Liver (tissue), 8 donors: ENCODE measurements at regions not wholly inside any gene's neighbourhood (a gene's known extent, or its start where the extent isn't known, plus 50 kb on each side); places are given as distances from the start of the nearest gene placed in this dataset.

ENCODE experiments used
- DNase-seq: peaks from one replicate; pipeline ENCODE4 v3.0.0-alpha.2; 2017; ENCODE audit warnings: low spot score
- H3K27ac ChIP-seq, 2 donors: one replicate each; pipeline ENCODE4 v1.7.0; 2013; ENCODE audit warnings: inconsistent platforms in 2 of 2, low read length in 2 of 2, control low read depth in 1 of 2, low read depth in 1 of 2, mild to moderate bottlenecking in 1 of 2
- H3K27me3 ChIP-seq, 4 donors: one replicate each; pipeline versions ENCODE4 v1.6.1 to v1.7.0; 2013; ENCODE audit warnings: low read length in 3 of 4, inconsistent platforms in 1 of 4, mild to moderate bottlenecking in 1 of 4, moderate library complexity in 1 of 4; ENCODE audit not compliant: control insufficient read depth in 4 of 4, insufficient read depth in 4 of 4
- H3K36me3 ChIP-seq, 4 donors: one replicate each; pipeline versions ENCODE4 v1.6.1 to v1.7.0; 2013; ENCODE audit warnings: low read length in 3 of 4, mild to moderate bottlenecking in 3 of 4, low read depth in 1 of 4, moderate library complexity in 1 of 4; ENCODE audit not compliant: control insufficient read depth in 4 of 4, insufficient read depth in 3 of 4
- H3K4me1 ChIP-seq, 4 donors: one replicate each; pipeline versions ENCODE4 v1.6.1 to v1.7.0; 2013; ENCODE audit warnings: low read length in 3 of 4, mild to moderate bottlenecking in 3 of 4, moderate library complexity in 1 of 4; ENCODE audit not compliant: control insufficient read depth in 4 of 4, insufficient read depth in 4 of 4
- H3K4me3 ChIP-seq, 3 donors: one replicate each; pipeline versions ENCODE4 v1.6.1 to v1.7.0; 2013; ENCODE audit warnings: low read length in 3 of 3, control low read depth in 1 of 3, low read depth in 1 of 3, mild to moderate bottlenecking in 1 of 3
- H3K9ac ChIP-seq, 2 donors: one replicate each; pipeline ENCODE4 v1.7.0; 2013; ENCODE audit warnings: low read length in 2 of 2, mild to moderate bottlenecking in 2 of 2, moderate library complexity in 2 of 2, control low read depth in 1 of 2, low read depth in 1 of 2
- H3K9me3 ChIP-seq, 4 donors: one replicate each; pipeline versions ENCODE4 v1.6.1 to v1.7.0; 2013; ENCODE audit warnings: low read length in 3 of 4; ENCODE audit not compliant: control insufficient read depth in 4 of 4
- EGR1 ChIP-seq, 2 donors: IDR thresholded peaks; 2 replicates each; pipeline ENCODE4 v1.6.1; 2016 to 2018; ENCODE audit warnings: antibody characterized with exemption in 2 of 2, low read depth in 2 of 2
- FOXA1 ChIP-seq: IDR thresholded peaks from 2 replicates; pipeline ENCODE4 v1.6.1; 2016; ENCODE audit warnings: antibody characterized with exemption
- FOXA2 ChIP-seq: IDR thresholded peaks from 2 replicates; pipeline ENCODE4 v1.6.1; 2016; ENCODE audit warnings: antibody characterized with exemption
- GABPA ChIP-seq, 2 donors: IDR thresholded peaks in 1 of 2; conservative IDR thresholded peaks in 1 of 2; 2 replicates each; pipeline ENCODE4 v1.6.1; 2016; ENCODE audit warnings: antibody characterized with exemption in 2 of 2, mild to moderate bottlenecking in 1 of 2, moderate library complexity in 1 of 2
- HNF4A ChIP-seq, 2 donors: conservative IDR thresholded peaks; 2 replicates each; pipeline ENCODE4 v1.6.1; 2016; ENCODE audit warnings: antibody characterized with exemption in 2 of 2, mild to moderate bottlenecking in 2 of 2
- HNF4G ChIP-seq: IDR thresholded peaks from 2 replicates; pipeline ENCODE4 v1.6.1; 2016; ENCODE audit warnings: antibody characterized with exemption
- JUND ChIP-seq, 2 donors: IDR thresholded peaks; 2 replicates each; pipeline ENCODE4 v1.6.1; 2016; ENCODE audit warnings: antibody characterized with exemption in 2 of 2
- NR2F2 ChIP-seq: IDR thresholded peaks from 2 replicates; pipeline ENCODE4 v1.6.1; 2016; ENCODE audit warnings: antibody characterized with exemption
- RAD21 ChIP-seq, 2 donors: IDR thresholded peaks; 2 replicates each; pipeline ENCODE4 v1.6.1; 2016; ENCODE audit warnings: antibody characterized with exemption in 2 of 2, mild to moderate bottlenecking in 2 of 2
- RXRA ChIP-seq, 2 donors: IDR thresholded peaks; 2 replicates each; pipeline ENCODE4 v1.6.1; 2017 to 2018; ENCODE audit warnings: antibody characterized with exemption in 2 of 2, mild to moderate bottlenecking in 1 of 2
- SP1 ChIP-seq: IDR thresholded peaks from 2 replicates; pipeline ENCODE4 v1.6.1; 2018; ENCODE audit warnings: antibody characterized with exemption, mild to moderate bottlenecking
- TAF1 ChIP-seq: conservative IDR thresholded peaks from 2 replicates; pipeline ENCODE4 v1.6.1; 2016; ENCODE audit warnings: antibody characterized with exemption, mild to moderate bottlenecking
- YY1 ChIP-seq: IDR thresholded peaks from 2 replicates; pipeline ENCODE4 v1.6.1; 2016; ENCODE audit warnings: antibody characterized with exemption, mild to moderate bottlenecking
- WGBS: extraction: QIAGEN DNeasy Blood & Tissue Kit; methylation state at CpG from one replicate; pipeline ENCODE4 v1.1.7; 2013; 5-methylcytosine and 5-hydroxymethylcytosine counted together
- TF ChIP-seq, protein P1 (sequence below): IDR thresholded peaks from 2 replicates; pipeline ENCODE4 v1.6.1; 2016; ENCODE audit warnings: antibody characterized with exemption, mild to moderate bottlenecking
- TF ChIP-seq, protein P2 (sequence below): IDR thresholded peaks from 2 replicates; pipeline ENCODE4 v1.6.1; 2016; ENCODE audit warnings: antibody characterized with exemption
- TF ChIP-seq, protein P3 (sequence below): IDR thresholded peaks from 2 replicates; pipeline ENCODE4 v1.6.1; 2016; ENCODE audit warnings: antibody characterized with exemption
- TF ChIP-seq, protein P4 (sequence below): IDR thresholded peaks from 2 replicates; pipeline ENCODE4 v1.6.1; 2016; ENCODE audit warnings: antibody characterized with exemption
- TF ChIP-seq, protein P5 (sequence below): fragments of 150-350 bp; IDR thresholded peaks from 2 replicates; pipeline ENCODE4 v1.5.1; 2017; ENCODE audit warnings: improper control_type of control experiment, low read depth, low read length; ENCODE audit not compliant: missing input control
- donor health status: healthy.
- donor health status: healthy.
- donor health status: healthy.
- donor health status: healthy.
- donor health status: healthy.

DNA sequence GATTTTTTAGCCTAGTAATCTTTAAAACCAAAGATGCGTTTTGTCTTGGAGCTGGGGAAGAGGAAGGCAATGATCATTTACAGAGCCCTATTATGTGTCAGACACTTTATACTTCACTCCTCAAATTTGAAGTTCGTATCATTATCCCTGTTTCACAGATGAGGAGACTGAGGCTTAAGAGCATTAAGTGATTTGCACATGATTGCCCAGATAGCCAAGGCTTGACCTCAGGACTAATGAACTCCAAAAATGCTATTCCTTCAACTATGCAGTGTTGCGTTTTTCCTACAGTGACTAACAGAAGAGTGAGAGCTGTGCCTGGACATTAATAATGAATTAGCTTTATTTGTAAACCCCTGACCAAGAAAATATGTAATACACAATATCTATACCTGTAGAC lies 136.8 kb upstream of the EEA1 start:
- no peak for DNase-seq
- Histone ChIP-seq H3K27me3 (no peaks in the 10 kb centered on the region), H3K27ac (no peak overlapping the region), H3K4me3 (no peak overlapping the region), H3K36me3 (no peaks in the 10 kb centered on the region), H3K4me1 (no peaks in the 10 kb centered on the region), H3K9me3 (no peaks in the 10 kb centered on the region), H3K9ac (no peak overlapping the region)
- TF ChIP-seq FOXA1 (no peak), RXRA (IDR thresholded peaks at IDR 0.05) (no peak), SP1 (no peak), NR2F2 (no peak), FOXA2 (no peak), JUND (IDR thresholded peaks at IDR 0.05) (no peak), TAF1 (no peak), RAD21 (IDR thresholded peaks at IDR 0.05) (no peak), HNF4A (conservative IDR thresholded peaks at IDR 0.05) (no peak), EGR1 (IDR thresholded peaks at IDR 0.05; ENCODE audit: low read depth in 2 of 2) (no peak), GABPA (IDR thresholded peaks at IDR 0.05 in 1 of 2, conservative IDR thresholded peaks at IDR 0.05 in 1 of 2) (no peak), YY1 (no peak), HNF4G (no peak)
- TF ChIP-seq, protein P1, sequence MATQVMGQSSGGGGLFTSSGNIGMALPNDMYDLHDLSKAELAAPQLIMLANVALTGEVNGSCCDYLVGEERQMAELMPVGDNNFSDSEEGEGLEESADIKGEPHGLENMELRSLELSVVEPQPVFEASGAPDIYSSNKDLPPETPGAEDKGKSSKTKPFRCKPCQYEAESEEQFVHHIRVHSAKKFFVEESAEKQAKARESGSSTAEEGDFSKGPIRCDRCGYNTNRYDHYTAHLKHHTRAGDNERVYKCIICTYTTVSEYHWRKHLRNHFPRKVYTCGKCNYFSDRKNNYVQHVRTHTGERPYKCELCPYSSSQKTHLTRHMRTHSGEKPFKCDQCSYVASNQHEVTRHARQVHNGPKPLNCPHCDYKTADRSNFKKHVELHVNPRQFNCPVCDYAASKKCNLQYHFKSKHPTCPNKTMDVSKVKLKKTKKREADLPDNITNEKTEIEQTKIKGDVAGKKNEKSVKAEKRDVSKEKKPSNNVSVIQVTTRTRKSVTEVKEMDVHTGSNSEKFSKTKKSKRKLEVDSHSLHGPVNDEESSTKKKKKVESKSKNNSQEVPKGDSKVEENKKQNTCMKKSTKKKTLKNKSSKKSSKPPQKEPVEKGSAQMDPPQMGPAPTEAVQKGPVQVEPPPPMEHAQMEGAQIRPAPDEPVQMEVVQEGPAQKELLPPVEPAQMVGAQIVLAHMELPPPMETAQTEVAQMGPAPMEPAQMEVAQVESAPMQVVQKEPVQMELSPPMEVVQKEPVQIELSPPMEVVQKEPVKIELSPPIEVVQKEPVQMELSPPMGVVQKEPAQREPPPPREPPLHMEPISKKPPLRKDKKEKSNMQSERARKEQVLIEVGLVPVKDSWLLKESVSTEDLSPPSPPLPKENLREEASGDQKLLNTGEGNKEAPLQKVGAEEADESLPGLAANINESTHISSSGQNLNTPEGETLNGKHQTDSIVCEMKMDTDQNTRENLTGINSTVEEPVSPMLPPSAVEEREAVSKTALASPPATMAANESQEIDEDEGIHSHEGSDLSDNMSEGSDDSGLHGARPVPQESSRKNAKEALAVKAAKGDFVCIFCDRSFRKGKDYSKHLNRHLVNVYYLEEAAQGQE = no peak
- TF ChIP-seq, protein P2, sequence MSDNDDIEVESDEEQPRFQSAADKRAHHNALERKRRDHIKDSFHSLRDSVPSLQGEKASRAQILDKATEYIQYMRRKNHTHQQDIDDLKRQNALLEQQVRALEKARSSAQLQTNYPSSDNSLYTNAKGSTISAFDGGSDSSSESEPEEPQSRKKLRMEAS = no peak
- TF ChIP-seq, protein P3, sequence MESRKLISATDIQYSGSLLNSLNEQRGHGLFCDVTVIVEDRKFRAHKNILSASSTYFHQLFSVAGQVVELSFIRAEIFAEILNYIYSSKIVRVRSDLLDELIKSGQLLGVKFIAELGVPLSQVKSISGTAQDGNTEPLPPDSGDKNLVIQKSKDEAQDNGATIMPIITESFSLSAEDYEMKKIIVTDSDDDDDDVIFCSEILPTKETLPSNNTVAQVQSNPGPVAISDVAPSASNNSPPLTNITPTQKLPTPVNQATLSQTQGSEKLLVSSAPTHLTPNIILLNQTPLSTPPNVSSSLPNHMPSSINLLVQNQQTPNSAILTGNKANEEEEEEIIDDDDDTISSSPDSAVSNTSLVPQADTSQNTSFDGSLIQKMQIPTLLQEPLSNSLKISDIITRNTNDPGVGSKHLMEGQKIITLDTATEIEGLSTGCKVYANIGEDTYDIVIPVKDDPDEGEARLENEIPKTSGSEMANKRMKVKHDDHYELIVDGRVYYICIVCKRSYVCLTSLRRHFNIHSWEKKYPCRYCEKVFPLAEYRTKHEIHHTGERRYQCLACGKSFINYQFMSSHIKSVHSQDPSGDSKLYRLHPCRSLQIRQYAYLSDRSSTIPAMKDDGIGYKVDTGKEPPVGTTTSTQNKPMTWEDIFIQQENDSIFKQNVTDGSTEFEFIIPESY = no peak
- TF ChIP-seq, protein P4, sequence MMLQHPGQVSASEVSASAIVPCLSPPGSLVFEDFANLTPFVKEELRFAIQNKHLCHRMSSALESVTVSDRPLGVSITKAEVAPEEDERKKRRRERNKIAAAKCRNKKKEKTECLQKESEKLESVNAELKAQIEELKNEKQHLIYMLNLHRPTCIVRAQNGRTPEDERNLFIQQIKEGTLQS = no peak
- TF ChIP-seq, protein P5, sequence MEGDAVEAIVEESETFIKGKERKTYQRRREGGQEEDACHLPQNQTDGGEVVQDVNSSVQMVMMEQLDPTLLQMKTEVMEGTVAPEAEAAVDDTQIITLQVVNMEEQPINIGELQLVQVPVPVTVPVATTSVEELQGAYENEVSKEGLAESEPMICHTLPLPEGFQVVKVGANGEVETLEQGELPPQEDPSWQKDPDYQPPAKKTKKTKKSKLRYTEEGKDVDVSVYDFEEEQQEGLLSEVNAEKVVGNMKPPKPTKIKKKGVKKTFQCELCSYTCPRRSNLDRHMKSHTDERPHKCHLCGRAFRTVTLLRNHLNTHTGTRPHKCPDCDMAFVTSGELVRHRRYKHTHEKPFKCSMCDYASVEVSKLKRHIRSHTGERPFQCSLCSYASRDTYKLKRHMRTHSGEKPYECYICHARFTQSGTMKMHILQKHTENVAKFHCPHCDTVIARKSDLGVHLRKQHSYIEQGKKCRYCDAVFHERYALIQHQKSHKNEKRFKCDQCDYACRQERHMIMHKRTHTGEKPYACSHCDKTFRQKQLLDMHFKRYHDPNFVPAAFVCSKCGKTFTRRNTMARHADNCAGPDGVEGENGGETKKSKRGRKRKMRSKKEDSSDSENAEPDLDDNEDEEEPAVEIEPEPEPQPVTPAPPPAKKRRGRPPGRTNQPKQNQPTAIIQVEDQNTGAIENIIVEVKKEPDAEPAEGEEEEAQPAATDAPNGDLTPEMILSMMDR = no peak
- WGBS = 91% methylated on average over 3 of the region's 3 CpGs
